ENCODE measurements at regions not wholly inside any gene's neighbourhood (a gene's known extent, or its start where the extent isn't known, plus 50 kb on each side); places are given as distances from the start of the nearest gene placed in this dataset.

DNA sequence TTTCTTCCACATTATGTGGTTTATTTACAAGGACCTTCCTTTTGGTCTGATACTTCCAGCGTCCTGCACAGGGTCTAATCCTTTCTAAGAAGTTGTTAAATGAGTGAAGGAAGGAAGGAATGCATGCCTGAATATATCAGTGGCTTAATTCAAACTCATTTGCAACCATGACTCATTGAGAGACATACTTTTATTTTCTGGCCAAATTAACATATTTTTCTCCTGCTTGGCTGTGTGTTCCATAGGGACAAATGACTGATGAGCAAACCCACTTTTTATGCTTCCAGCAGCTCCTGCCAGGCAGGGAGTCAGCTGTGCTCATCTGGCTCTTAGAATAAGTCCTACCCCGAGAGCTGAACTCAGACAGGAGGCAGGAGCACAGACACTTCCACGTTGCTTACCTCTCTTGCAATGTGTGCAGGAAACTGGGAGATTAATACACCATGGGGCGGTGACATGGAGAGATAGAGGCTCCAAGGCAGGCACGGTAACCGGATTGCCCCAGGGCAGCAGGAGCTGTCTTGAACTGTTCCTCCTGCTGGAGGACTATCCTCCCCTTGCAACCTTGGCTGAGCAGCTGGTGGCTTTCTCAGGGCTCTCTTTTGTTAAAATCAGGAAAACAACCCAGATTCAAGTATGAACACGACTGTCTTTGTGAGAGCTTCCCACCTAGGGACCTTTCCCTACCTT, 667.5 kb upstream of the HS6ST1 start:
- POLR2A ChIA-PET (ENCODE audit: unreplicated experiment) = no interaction called here
- Histone ChIP-seq H3K36me3 (ENCODE audit: low read depth) (no peaks in the 10 kb centered on the region), H3K27ac (no peak overlapping the region), H3K9me2 (ENCODE audit: insufficient read depth) (no peaks in the 10 kb centered on the region; the same call in 1 of the 2 replicates), H4K20me1 (ENCODE audit: insufficient read depth) (no peaks in the 10 kb centered on the region), H3K27me3 (ENCODE audit: insufficient read depth, low read depth) (peaks cover 45% of the 10 kb centered on the region; the same call in 1 of the 2 replicates), H2AFZ (no peak overlapping the region), H3K4me2 (no peak overlapping the region), H3K4me3 (no peak overlapping the region), H3K9me3 (ENCODE audit: insufficient read depth, low read depth) (no peaks in the 10 kb centered on the region), H3F3A (ENCODE audit: insufficient read depth, low read depth) (no peaks in the 10 kb centered on the region), H3K79me2 (ENCODE audit: low read depth) (no peaks in the 10 kb centered on the region), H3K4me1 (replicated peaks; ENCODE audit: insufficient read depth) (no peaks in the 10 kb centered on the region)
- TF ChIP-seq, protein P1, sequence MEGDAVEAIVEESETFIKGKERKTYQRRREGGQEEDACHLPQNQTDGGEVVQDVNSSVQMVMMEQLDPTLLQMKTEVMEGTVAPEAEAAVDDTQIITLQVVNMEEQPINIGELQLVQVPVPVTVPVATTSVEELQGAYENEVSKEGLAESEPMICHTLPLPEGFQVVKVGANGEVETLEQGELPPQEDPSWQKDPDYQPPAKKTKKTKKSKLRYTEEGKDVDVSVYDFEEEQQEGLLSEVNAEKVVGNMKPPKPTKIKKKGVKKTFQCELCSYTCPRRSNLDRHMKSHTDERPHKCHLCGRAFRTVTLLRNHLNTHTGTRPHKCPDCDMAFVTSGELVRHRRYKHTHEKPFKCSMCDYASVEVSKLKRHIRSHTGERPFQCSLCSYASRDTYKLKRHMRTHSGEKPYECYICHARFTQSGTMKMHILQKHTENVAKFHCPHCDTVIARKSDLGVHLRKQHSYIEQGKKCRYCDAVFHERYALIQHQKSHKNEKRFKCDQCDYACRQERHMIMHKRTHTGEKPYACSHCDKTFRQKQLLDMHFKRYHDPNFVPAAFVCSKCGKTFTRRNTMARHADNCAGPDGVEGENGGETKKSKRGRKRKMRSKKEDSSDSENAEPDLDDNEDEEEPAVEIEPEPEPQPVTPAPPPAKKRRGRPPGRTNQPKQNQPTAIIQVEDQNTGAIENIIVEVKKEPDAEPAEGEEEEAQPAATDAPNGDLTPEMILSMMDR (conservative IDR thresholded peaks at IDR 0.05) = no peak
- no peak for TF ChIP-seq EZH2 (IDR thresholded peaks at IDR 0.05; ENCODE audit: low read depth)
- no peak for DNase-seq
- CTCF ChIA-PET = no interaction called here
- intact Hi-C loops (cut with micrococcal nuclease; ENCODE audit: unreplicated experiment) = no loop called here
- BruUV-seq (replicated peaks) = no TSS peak

DNA sequence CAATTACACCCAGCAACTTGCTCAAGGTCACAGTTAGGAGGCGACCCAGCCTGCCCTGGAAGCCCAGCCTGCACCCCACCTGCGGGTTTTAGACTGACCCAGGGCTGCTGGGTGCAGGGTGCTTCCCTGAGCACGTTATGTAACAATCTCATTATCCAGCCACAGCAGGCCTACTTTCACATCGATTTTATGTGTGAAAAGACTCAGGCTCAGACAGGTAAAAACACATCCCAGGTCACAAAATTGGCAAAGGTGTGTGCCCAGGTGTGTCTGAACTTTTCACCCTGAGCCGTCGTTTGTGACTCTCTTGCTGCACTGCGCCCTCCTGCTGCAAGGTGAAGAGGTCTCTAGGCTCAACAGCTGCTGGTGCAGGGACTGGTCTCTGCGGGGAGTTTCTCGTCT, 668.2 kb upstream of the HS6ST1 start:
- TF ChIP-seq, protein P1 (conservative IDR thresholded peaks at IDR 0.05) = no peak
- TF ChIP-seq EZH2 (IDR thresholded peaks at IDR 0.05; ENCODE audit: low read depth) = no peak
- ChIA-PET POLR2A (ENCODE audit: unreplicated experiment) (no interaction called here), CTCF (no interaction called here)
- Histone ChIP-seq H3K36me3 (ENCODE audit: low read depth) (no peaks in the 10 kb centered on the region), H3K4me2 (no peak overlapping the region), H3K27me3 (ENCODE audit: insufficient read depth, low read depth) (peaks cover 38% of the 10 kb centered on the region; the same call in 1 of the 2 replicates), H3F3A (ENCODE audit: insufficient read depth, low read depth) (no peaks in the 10 kb centered on the region), H3K79me2 (ENCODE audit: low read depth) (no peaks in the 10 kb centered on the region), H2AFZ (no peak overlapping the region), H3K4me1 (replicated peaks; ENCODE audit: insufficient read depth) (no peaks in the 10 kb centered on the region), H4K20me1 (ENCODE audit: insufficient read depth) (no peaks in the 10 kb centered on the region), H3K9me3 (ENCODE audit: insufficient read depth, low read depth) (no peaks in the 10 kb centered on the region), H3K9me2 (ENCODE audit: insufficient read depth) (no peaks in the 10 kb centered on the region; the same call in 1 of the 2 replicates), H3K4me3 (no peak overlapping the region), H3K27ac (no peak overlapping the region)
- DNase-seq = no peak
- intact Hi-C loops (cut with micrococcal nuclease; ENCODE audit: unreplicated experiment) = no loop called here
- no TSS peak for BruUV-seq (replicated peaks)

DNA sequence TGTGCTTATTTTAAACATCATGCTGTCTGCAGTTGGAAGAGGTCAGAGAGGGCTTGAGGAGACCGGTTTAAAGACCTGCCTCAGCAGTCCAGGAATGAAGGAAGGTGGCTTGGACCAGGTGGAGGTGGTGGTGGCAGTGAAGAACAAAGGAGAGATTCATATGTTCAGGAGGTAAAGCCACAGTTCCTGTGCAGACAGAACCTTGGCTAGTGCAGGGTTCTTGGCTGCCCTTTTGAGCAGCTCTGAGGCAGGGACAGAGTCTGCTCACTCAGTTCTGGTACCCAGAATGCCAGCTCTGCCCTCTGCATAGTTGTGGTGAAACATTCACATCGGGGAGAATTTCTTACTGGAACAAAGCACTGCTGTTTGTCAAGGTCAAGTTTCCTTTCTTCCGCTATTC, 669.7 kb upstream of the HS6ST1 start:
- H3K27me3 ChIP-seq (ENCODE audit: insufficient read depth, low read depth) = peaks cover 25% of the 10 kb centered on the region; the same call in 1 of the 2 replicates
- no peaks in the 10 kb centered on the region; the same call in 1 of the 2 replicates for H3K9me2 ChIP-seq (ENCODE audit: insufficient read depth)
- intact Hi-C loops (cut with micrococcal nuclease; ENCODE audit: unreplicated experiment) = no loop called here
- H3K4me3 ChIP-seq = no peak overlapping the region
- ChIA-PET CTCF (no interaction called here), POLR2A (ENCODE audit: unreplicated experiment) (no interaction called here)
- no peaks in the 10 kb centered on the region for H3K79me2 ChIP-seq (ENCODE audit: low read depth)
- BruUV-seq (replicated peaks) = no TSS peak
- no peak for DNase-seq
- H4K20me1 ChIP-seq (ENCODE audit: insufficient read depth) = no peaks in the 10 kb centered on the region
- H3K36me3 ChIP-seq (ENCODE audit: low read depth) = no peaks in the 10 kb centered on the region
- H3K27ac ChIP-seq = no peak overlapping the region
- H3K9me3 ChIP-seq (ENCODE audit: insufficient read depth, low read depth) = no peaks in the 10 kb centered on the region
- no peak overlapping the region for H2AFZ ChIP-seq
- TF ChIP-seq, protein P1 (conservative IDR thresholded peaks at IDR 0.05) = no peak
- TF ChIP-seq EZH2 (IDR thresholded peaks at IDR 0.05; ENCODE audit: low read depth) = no peak
- H3K4me2 ChIP-seq = no peak overlapping the region
- H3F3A ChIP-seq (ENCODE audit: insufficient read depth, low read depth) = no peaks in the 10 kb centered on the region
- H3K4me1 ChIP-seq (replicated peaks; ENCODE audit: insufficient read depth) = no peaks in the 10 kb centered on the region
